GM19452 (cell line): ENCODE measurements at regions not wholly inside any gene's neighbourhood (a gene's known extent, or its start where the extent isn't known, plus 50 kb on each side); places are given as distances from the start of the nearest gene placed in this dataset.

Experiments
- ATAC-seq: cut with Tn5 transposase; IDR thresholded peaks from one replicate; pipeline ENCODE4 v1.9.1; 2021; ENCODE audit not compliant: unreplicated experiment

DNA sequence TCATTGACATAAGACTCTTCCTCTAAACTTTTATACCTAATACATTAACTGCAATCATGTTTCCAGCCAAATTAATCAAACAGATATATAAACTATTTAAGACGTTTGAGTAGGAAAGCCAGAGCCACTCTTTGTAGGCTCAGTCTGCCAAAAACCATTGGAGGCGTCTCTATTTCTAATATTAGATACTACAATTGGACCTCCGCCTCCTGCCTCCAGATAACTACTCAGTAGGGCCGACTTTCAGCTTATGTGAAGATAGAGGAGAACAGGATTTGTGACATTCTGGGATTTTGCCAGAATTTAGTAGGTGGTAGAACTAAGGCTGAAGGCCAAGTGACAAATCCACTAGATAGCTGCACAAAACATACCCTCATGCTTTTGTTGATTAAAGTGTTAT lies 463.0 kb downstream of the CETN3 start:
- no peak for ATAC-seq

DNA sequence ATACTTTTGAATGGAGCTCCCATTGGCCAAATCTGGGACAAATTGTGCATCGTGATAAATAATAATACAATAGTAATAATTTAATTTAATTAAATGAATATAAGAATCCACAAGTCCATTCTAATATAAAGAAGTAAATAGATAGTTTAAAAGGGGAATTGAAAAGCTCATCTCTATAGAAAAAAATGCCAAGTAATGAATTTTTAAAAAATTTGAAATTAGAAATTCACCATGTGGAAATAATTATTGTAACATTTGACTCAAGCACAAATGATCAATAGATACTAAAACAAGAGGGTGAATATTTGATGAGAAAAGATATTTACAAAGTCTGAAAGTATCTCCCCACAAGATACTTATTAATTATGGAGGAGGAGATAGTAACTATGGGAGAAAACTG lies 467.4 kb downstream of the CETN3 start:
- ATAC-seq = no peak

- no peak for ATAC-seq
These were observed 473.0 kb downstream of the CETN3 start for GRCh38 chr5:89936576-89936975.

DNA sequence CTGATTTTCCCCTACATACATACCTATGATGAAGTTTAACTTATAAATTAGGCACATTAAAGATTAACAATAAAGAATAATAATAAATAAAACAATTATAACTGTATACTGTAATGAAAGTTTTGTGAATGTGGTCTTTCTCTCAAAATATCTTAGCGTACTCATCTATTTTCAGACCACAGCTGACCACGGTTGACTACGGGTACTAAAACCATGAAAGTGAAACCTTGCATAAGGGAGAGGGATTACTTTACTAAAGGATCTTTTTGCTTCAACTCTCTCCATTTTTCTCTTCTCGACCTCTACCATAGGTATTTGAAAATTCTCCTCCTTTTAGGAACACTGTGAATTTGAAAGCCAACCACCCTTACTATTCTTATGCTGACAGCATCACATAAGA lies 475.5 kb downstream of the CETN3 start:
- no peak for ATAC-seq

- no peak for ATAC-seq
These were observed 476.8 kb downstream of the CETN3 start for GRCh38 chr5:89932771-89933181.

DNA sequence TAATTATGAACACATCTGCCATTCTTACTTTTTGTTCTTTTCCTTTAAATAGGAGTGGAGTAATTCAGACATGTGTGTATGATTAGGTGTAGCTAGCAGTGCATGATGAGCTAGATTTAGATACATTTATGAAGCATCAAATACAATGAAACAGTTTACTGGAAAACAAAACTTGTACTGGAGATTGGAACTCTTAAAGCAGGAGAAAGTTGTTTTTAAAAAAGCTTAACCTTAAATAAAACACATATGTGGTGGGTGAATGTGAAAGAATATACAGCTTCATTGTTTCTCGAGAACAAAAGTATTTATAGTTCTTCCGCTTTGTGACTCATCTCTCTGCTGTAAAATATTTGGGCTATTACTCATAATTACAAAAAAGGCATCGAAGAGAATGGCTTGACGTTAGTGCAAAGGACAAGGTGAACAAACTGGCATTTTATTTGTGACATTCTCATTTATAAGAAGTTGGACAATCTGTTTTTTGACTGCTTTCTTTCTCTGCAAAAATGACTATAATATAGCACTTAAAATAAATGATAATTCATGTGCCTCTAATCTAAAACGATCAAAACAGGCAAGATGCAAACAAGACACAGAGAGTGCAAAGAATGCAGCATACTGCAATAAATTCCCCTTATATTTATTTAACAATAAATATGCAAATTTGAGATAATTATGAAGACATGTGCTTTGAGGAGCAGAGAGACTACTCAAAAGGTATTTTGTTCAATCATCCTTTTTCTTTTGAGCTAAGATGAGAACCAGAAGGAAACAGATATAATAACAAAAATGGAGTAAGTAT lies 478.8 kb downstream of the CETN3 start:
- ATAC-seq = peak; percentile 79

GRCh38 chr5:89929834-89930233 lies 479.7 kb downstream of the CETN3 start:
- ATAC-seq = no peak

DNA sequence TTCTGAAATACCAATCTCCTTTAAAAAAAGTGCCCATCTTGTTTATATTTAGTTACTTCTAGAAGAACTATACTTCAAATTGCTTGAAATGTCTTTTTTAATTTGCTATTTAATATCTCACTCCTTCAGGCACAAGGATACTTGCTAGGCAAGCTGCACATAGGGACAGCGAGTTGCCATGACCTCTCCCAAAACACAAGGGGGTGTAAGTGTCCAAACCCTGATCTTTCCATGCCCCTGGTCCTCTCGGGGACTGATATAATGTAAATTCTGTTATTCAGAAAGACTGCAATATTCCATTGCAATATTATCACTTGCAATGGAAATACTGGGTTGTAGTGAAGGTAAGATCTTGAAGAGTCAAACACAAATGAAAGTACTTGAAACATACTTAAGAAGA lies 480.4 kb downstream of the CETN3 start:
- no peak for ATAC-seq

DNA sequence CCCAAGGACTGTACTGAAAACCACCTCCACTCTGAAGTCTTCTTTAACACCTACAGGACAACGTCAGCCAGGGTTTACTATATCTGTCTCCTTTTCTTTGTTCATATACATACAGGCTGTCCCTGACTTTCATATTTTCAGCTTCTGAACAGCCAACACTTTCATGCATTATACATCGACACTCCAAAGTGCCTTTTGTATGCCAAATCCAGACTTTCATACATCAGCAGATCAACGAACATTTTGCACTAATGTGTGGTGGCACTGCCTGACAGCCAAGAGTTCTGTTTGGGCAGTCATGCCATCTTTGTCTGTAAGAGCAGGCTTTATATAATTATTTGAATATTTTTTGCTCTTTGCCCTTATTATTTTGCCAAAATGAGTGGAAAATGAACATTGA lies 487.4 kb downstream of the CETN3 start:
- no peak for ATAC-seq

- ATAC-seq = no peak
These were observed 492.4 kb downstream of the CETN3 start for GRCh38 chr5:89917112-89917511.

- no peak for ATAC-seq
These were observed 493.4 kb downstream of the CETN3 start for GRCh38 chr5:89916131-89916530.

GRCh38 chr5:89908876-89909275 lies 500.7 kb downstream of the CETN3 start:
- ATAC-seq = no peak

- no peak for ATAC-seq
These were observed 505.1 kb downstream of the CETN3 start for GRCh38 chr5:89904442-89904841.

DNA sequence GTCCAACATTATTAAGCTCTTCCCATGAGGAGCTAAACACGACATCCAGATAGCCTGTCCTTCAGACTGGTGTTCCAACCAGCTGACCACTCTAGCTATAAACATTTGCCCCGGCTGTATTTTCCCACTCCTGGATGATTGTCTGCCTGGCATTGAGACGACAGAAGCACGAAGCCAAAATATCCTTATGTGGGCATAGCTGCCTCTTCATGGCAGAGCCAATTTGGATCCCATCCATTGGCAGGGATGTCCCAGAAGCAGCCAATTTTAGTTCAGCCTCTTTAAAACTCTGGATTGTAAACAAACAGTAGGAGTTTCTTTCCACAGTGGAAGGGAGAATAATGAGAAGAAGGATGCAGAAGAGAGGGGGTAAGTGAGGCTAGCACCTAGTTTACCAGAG lies 507.6 kb downstream of the CETN3 start:
- ATAC-seq = no peak

DNA sequence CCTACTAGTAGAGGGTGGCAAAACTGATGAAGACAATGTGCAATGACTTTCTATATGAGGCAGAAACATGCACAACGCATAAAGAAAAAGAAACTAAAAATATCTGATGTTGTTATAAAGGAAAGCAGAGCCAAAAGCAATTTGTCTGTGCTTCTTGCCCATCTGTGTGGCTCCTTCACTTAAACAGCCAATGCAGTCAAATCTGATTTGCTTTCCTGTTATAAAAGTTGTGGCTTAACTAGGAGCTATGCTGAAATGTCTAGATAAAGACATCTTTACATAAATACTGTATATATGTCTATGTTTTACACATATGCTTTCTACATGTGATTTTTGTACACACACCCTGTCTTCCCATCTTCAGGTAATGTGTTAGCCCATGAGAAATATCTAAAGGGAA lies 508.2 kb downstream of the CETN3 start:
- no peak for ATAC-seq

DNA sequence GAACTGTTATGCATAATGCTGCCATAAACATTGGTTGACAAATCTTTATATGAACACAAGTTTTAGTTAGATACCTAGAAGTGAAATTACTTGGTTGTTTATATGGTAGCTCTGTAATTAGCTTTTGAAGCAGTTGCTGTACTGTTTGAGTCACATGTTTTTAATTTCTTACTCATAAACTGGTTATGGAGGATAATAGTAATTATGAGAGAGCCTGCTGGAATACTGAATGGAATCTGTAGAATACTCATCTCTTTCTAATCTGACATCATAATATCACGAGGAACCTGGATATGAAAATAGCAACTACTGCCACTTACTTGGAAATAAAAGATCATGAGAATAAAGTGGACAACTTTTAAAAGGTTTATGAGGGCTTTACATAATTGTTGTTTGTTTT lies 509.2 kb downstream of the CETN3 start:
- ATAC-seq = no peak

GRCh38 chr5:89899559-89899958 lies 510.0 kb downstream of the CETN3 start:
- ATAC-seq = no peak

DNA sequence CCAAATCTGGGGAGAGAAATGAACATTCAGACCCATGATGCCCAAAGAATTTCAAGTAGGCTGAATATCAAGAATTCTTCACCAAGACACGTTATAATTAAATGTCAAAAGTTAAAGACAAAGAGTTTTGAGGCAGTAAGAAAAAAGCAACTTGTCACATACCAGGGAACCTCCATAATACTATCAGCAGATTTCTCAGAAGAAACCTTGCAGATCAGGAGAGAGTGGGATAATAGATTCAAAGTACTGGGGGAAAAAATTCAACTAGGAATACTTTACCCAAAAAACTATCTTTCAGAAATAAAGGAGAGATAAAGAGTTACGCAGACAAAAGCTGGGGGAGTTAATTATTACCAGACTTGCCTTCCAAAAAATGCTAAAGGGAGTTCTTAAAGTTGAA lies 516.0 kb downstream of the CETN3 start:
- ATAC-seq = no peak

DNA sequence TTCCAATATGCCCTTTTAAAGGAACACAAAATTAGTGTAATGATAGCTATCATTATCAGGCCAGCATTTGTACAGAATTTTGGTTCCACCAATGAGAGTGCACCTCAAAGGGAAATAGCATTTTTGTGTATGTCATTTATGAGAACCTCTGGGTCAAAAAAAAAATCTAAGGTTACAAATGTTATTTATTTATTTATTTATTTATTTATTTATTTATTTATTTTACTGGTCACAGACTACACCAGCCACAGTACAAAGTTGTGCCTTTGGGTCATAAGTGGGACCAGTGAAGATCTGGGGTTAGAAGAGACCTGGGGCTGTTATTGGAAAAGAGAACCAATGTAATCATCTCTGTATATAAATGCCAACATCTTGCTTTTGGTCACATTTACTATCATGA lies 523.9 kb downstream of the CETN3 start:
- ATAC-seq = no peak

- ATAC-seq = no peak
These were observed 525.6 kb downstream of the CETN3 start for GRCh38 chr5:89883967-89884366.

GRCh38 chr5:89878140-89879132 lies 531.1 kb downstream of the CETN3 start:
- ATAC-seq = no peak

DNA sequence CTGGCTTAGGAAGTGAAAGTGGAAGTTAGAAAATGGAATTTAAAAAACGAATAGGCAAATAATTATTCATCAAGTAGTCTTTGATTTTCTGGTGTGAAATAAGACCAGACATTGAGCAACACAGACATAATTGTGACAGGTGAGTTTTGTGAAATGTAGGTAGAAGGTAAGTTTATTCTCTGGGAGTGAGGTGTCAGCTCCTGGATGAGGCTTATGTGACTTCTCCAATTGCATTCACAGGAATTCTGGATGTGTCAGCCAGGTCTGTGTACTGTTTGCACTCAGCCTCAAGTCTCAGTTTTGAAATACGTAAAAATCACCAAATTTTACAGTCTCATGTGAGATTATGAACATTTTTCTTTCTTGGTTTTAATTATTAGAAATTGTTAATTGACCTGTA lies 537.6 kb downstream of the CETN3 start:
- ATAC-seq = no peak
